SK-MEL-5 (cell line): ENCODE measurements at regions not wholly inside any gene's neighbourhood (a gene's known extent, or its start where the extent isn't known, plus 50 kb on each side); places are given as distances from the start of the nearest gene placed in this dataset.

ENCODE experiments used
- DNase-seq: peaks from one replicate; pipeline ENCODE4 v3.0.0-alpha.2; 2016; ENCODE audit warnings: low read depth, low spot score
- in situ Hi-C: cut with HindIII; loops from 2 replicates; pipeline ENCODE4 v1.10.0; 2016; ENCODE audit warnings: low sequenced_read_pairs, high pct_unique_total_duplicates, low pct_unique_long_range_greater_than_20kb

- in situ Hi-C loops = no loop called here
- no peak for DNase-seq
These were observed 241.2 kb downstream of the BCOR start for GRCh38 chrX:39856472-39857121.

GRCh38 chrX:39857780-39858179 is 240.0 kb downstream of the BCOR start:
- DNase-seq = no peak
- in situ Hi-C loops = no loop called here

- DNase-seq = no peak
- in situ Hi-C loops = no loop called here
These were observed 237.5 kb downstream of the BCOR start for GRCh38 chrX:39859991-39860861.

- DNase-seq = no peak
- in situ Hi-C loops = no loop called here
These were observed 234.8 kb downstream of the BCOR start for GRCh38 chrX:39862963-39863362.

- no peak for DNase-seq
- in situ Hi-C loops = no loop called here
These were observed 231.5 kb downstream of the BCOR start for GRCh38 chrX:39866229-39866628.

GRCh38 chrX:39869846-39870601 is 227.7 kb downstream of the BCOR start:
- in situ Hi-C loops = no loop called here
- no peak for DNase-seq

- DNase-seq = no peak
- in situ Hi-C loops = no loop called here
These were observed 226.1 kb downstream of the BCOR start for GRCh38 chrX:39871648-39872047.

GRCh38 chrX:39873117-39873516 is 224.6 kb downstream of the BCOR start:
- in situ Hi-C loops = no loop called here
- DNase-seq = no peak

- no peak for DNase-seq
- in situ Hi-C loops = no loop called here
These were observed 223.4 kb downstream of the BCOR start for GRCh38 chrX:39874202-39874816.

- in situ Hi-C loops = no loop called here
- no peak for DNase-seq
These were observed 221.7 kb downstream of the BCOR start for GRCh38 chrX:39875834-39876628.

GRCh38 chrX:39877905-39878304 is 219.9 kb downstream of the BCOR start:
- no peak for DNase-seq
- in situ Hi-C loops = no loop called here

GRCh38 chrX:39883666-39884065 is 214.1 kb downstream of the BCOR start:
- in situ Hi-C loops = no loop called here
- no peak for DNase-seq

- DNase-seq = no peak
- in situ Hi-C loops = no loop called here
These were observed 211.5 kb downstream of the BCOR start for GRCh38 chrX:39886282-39886681.

- DNase-seq = no peak
- in situ Hi-C loops = no loop called here
These were observed 209.0 kb downstream of the BCOR start for GRCh38 chrX:39888730-39889129.

GRCh38 chrX:39889704-39890103 is 208.1 kb downstream of the BCOR start:
- in situ Hi-C loops = no loop called here
- DNase-seq = no peak

- in situ Hi-C loops = no loop called here
- DNase-seq = peak; percentile 21
These were observed 207.0 kb downstream of the BCOR start for GRCh38 chrX:39890807-39891206.

- in situ Hi-C loops = no loop called here
- DNase-seq = no peak
These were observed 206.0 kb downstream of the BCOR start for GRCh38 chrX:39891781-39892180.
